IPS-18a (cell line): ENCODE measurements at regions not wholly inside any gene's neighbourhood (a gene's known extent, or its start where the extent isn't known, plus 50 kb on each side); places are given as distances from the start of the nearest gene placed in this dataset.

Experiments used
- H3K27ac ChIP-seq: one replicate; pipeline ENCODE4 v1.5.1; 2013; ENCODE audit warnings: low read length
- H3K27me3 ChIP-seq: one replicate; pipeline ENCODE4 v1.6.1; 2013; ENCODE audit warnings: mild to moderate bottlenecking, low read length; ENCODE audit not compliant: control insufficient read depth, insufficient read depth
- H3K36me3 ChIP-seq: one replicate; pipeline ENCODE4 v1.6.1; 2013; ENCODE audit warnings: low read depth, low read length; ENCODE audit not compliant: control insufficient read depth
- H3K4me1 ChIP-seq: one replicate; pipeline ENCODE4 v1.6.1; 2013; ENCODE audit warnings: low read depth, low read length; ENCODE audit not compliant: control insufficient read depth
- H3K4me3 ChIP-seq: one replicate; pipeline ENCODE4 v1.5.1; 2013; ENCODE audit warnings: low read length
- H3K9ac ChIP-seq: one replicate; pipeline ENCODE4 v1.6.1; 2013; ENCODE audit warnings: mild to moderate bottlenecking, low read length, moderate library complexity
- H3K9me3 ChIP-seq: one replicate; pipeline ENCODE4 v1.6.1; 2013; ENCODE audit warnings: low read depth, low read length; ENCODE audit not compliant: control insufficient read depth

- H3K27ac ChIP-seq = no peak overlapping the region
- no peak overlapping the region for H3K4me3 ChIP-seq
- H3K36me3 ChIP-seq = no peaks in the 10 kb centered on the region
- no peaks in the 10 kb centered on the region for H3K9me3 ChIP-seq
- no peaks in the 10 kb centered on the region for H3K4me1 ChIP-seq
- H3K27me3 ChIP-seq = no peaks in the 10 kb centered on the region
- no peak overlapping the region for H3K9ac ChIP-seq
Observed at GRCh38 chr2:84373391-84373790, 85.7 kb downstream of the SUCLG1 start.

- Histone ChIP-seq H3K27me3 (no peaks in the 10 kb centered on the region), H3K4me3 (no peak overlapping the region), H3K4me1 (no peaks in the 10 kb centered on the region), H3K9ac (no peak overlapping the region), H3K9me3 (no peaks in the 10 kb centered on the region), H3K36me3 (no peaks in the 10 kb centered on the region), H3K27ac (no peak overlapping the region)
Observed at GRCh38 chr2:84362541-84362940, 96.5 kb downstream of the SUCLG1 start.

- H3K9me3 ChIP-seq = no peaks in the 10 kb centered on the region
- H3K36me3 ChIP-seq = no peaks in the 10 kb centered on the region
- H3K27me3 ChIP-seq = no peaks in the 10 kb centered on the region
- H3K4me1 ChIP-seq = no peaks in the 10 kb centered on the region
- H3K4me3 ChIP-seq = no peak overlapping the region
- H3K27ac ChIP-seq = no peak overlapping the region
- no peak overlapping the region for H3K9ac ChIP-seq
Observed at GRCh38 chr2:84338069-84338468, 121.0 kb downstream of the SUCLG1 start.

GRCh38 chr2:84327645-84328249, 131.3 kb downstream of the SUCLG1 start:
- H3K36me3 ChIP-seq = no peaks in the 10 kb centered on the region

GRCh38 chr2:84326831-84327432, 132.1 kb downstream of the SUCLG1 start:
- Histone ChIP-seq H3K27ac (no peak overlapping the region), H3K4me1 (no peaks in the 10 kb centered on the region), H3K27me3 (no peaks in the 10 kb centered on the region), H3K9ac (no peak overlapping the region), H3K36me3 (no peaks in the 10 kb centered on the region), H3K4me3 (no peak overlapping the region), H3K9me3 (no peaks in the 10 kb centered on the region)

More at GRCh38 chr2:84327645-84328249, 131.3 kb downstream of the SUCLG1 start:
- no peaks in the 10 kb centered on the region for H3K9me3 ChIP-seq
- H3K9ac ChIP-seq = no peak overlapping the region
- no peak overlapping the region for H3K4me3 ChIP-seq
- no peaks in the 10 kb centered on the region for H3K27me3 ChIP-seq
- H3K27ac ChIP-seq = no peak overlapping the region
- no peaks in the 10 kb centered on the region for H3K4me1 ChIP-seq

GRCh38 chr2:84323890-84324289, 135.2 kb downstream of the SUCLG1 start:
- no peaks in the 10 kb centered on the region for H3K9me3 ChIP-seq
- no peak overlapping the region for H3K9ac ChIP-seq

GRCh38 chr2:84320940-84321339, 138.1 kb downstream of the SUCLG1 start:
- H3K36me3 ChIP-seq = no peaks in the 10 kb centered on the region
- no peak overlapping the region for H3K27ac ChIP-seq
- H3K4me1 ChIP-seq = peaks cover 6% of the 10 kb centered on the region
- no peaks in the 10 kb centered on the region for H3K27me3 ChIP-seq
- no peak overlapping the region for H3K9ac ChIP-seq
- no peak overlapping the region for H3K4me3 ChIP-seq
- H3K9me3 ChIP-seq = no peaks in the 10 kb centered on the region

More at GRCh38 chr2:84323890-84324289, 135.2 kb downstream of the SUCLG1 start:
- Histone ChIP-seq H3K27me3 (no peaks in the 10 kb centered on the region), H3K4me1 (no peaks in the 10 kb centered on the region), H3K27ac (no peak overlapping the region), H3K4me3 (no peak overlapping the region), H3K36me3 (no peaks in the 10 kb centered on the region)

GRCh38 chr2:84319581-84319980, 139.5 kb downstream of the SUCLG1 start:
- Histone ChIP-seq H3K9me3 (no peaks in the 10 kb centered on the region), H3K4me1 (peaks cover 17% of the 10 kb centered on the region), H3K27ac (no peak overlapping the region), H3K27me3 (no peaks in the 10 kb centered on the region), H3K9ac (no peak overlapping the region), H3K36me3 (no peaks in the 10 kb centered on the region), H3K4me3 (no peak overlapping the region)

GRCh38 chr2:84317135-84317534, 141.9 kb downstream of the SUCLG1 start:
- H3K4me1 ChIP-seq = peaks cover 24% of the 10 kb centered on the region

GRCh38 chr2:84314901-84315330, 144.2 kb downstream of the SUCLG1 start:
- Histone ChIP-seq H3K4me3 (no peak overlapping the region), H3K27me3 (no peaks in the 10 kb centered on the region), H3K36me3 (no peaks in the 10 kb centered on the region), H3K9me3 (no peaks in the 10 kb centered on the region), H3K27ac (no peak overlapping the region), H3K9ac (no peak overlapping the region), H3K4me1 (peaks cover 24% of the 10 kb centered on the region)

More at GRCh38 chr2:84317135-84317534, 141.9 kb downstream of the SUCLG1 start:
- Histone ChIP-seq H3K9me3 (no peaks in the 10 kb centered on the region), H3K4me3 (no peak overlapping the region), H3K36me3 (no peaks in the 10 kb centered on the region), H3K9ac (no peak overlapping the region), H3K27ac (no peak overlapping the region), H3K27me3 (no peaks in the 10 kb centered on the region)

GRCh38 chr2:84314250-84314649, 144.8 kb downstream of the SUCLG1 start:
- Histone ChIP-seq H3K4me1 (peaks cover 24% of the 10 kb centered on the region), H3K27me3 (no peaks in the 10 kb centered on the region), H3K9ac (no peak overlapping the region), H3K27ac (no peak overlapping the region), H3K36me3 (no peaks in the 10 kb centered on the region), H3K4me3 (no peak overlapping the region), H3K9me3 (no peaks in the 10 kb centered on the region)

GRCh38 chr2:84309281-84309680, 149.8 kb downstream of the SUCLG1 start:
- H3K4me1 ChIP-seq = peaks cover 7% of the 10 kb centered on the region
- no peaks in the 10 kb centered on the region for H3K36me3 ChIP-seq
- H3K9me3 ChIP-seq = peaks cover 13% of the 10 kb centered on the region
- H3K27ac ChIP-seq = no peak overlapping the region
- H3K9ac ChIP-seq = no peak overlapping the region
- no peak overlapping the region for H3K4me3 ChIP-seq
- H3K27me3 ChIP-seq = no peaks in the 10 kb centered on the region
